CD14-positive monocyte (primary cell): ENCODE measurements at regions not wholly inside any gene's neighbourhood (a gene's known extent, or its start where the extent isn't known, plus 50 kb on each side); places are given as distances from the start of the nearest gene placed in this dataset.

Source experiments
- DNase-seq, 3 donors: peaks; one replicate each; pipeline ENCODE4 v3.0.0-alpha.2; 2011 to 2022
- H2AFZ ChIP-seq: 2 replicates; pipeline ENCODE4 v1.6.0; 2012; ENCODE audit warnings: mild to moderate bottlenecking, low read depth, low read length, inconsistent platforms; ENCODE audit not compliant: insufficient read depth, poor library complexity, severe bottlenecking
- H3K27ac ChIP-seq, 2 donors: 1 replicate in 1 of 2; 2 replicates in 1 of 2; pipeline ENCODE4 v1.5.1; 2012 to 2013; ENCODE audit warnings: low read length in 2 of 2, control low read depth in 1 of 2, inconsistent platforms in 1 of 2, low read depth in 1 of 2, mild to moderate bottlenecking in 1 of 2
- H3K27me3 ChIP-seq, 2 donors: one replicate each; pipeline versions ENCODE4 v1.6.0 to v1.6.1; 2011 to 2013; ENCODE audit warnings: low read length in 2 of 2; ENCODE audit not compliant: control insufficient read depth in 2 of 2, insufficient read depth in 2 of 2
- H3K36me3 ChIP-seq, 2 donors: replicated peaks in 1 of 2; 1 replicate in 1 of 2; 2 replicates in 1 of 2; pipeline versions ENCODE4 v1.5.1 to v1.6.1; 2012 to 2013; ENCODE audit warnings: low read length in 2 of 2, control low read depth in 1 of 2, inconsistent platforms in 1 of 2, mild to moderate bottlenecking in 1 of 2; ENCODE audit not compliant: insufficient read depth in 2 of 2, control insufficient read depth in 1 of 2
- H3K4me1 ChIP-seq, 2 donors: 1 replicate in 1 of 2; 2 replicates in 1 of 2; pipeline versions ENCODE4 v1.5.1 to v1.6.1; 2012 to 2013; ENCODE audit warnings: low read length in 2 of 2, control low read depth in 1 of 2, inconsistent platforms in 1 of 2, mild to moderate bottlenecking in 1 of 2, moderate library complexity in 1 of 2; ENCODE audit not compliant: insufficient read depth in 2 of 2, control insufficient read depth in 1 of 2
- H3K4me2 ChIP-seq: replicated peaks from 2 replicates; pipeline ENCODE3; 2012; ENCODE audit warnings: low read length, moderate library complexity, mild to moderate bottlenecking; ENCODE audit not compliant: poor library complexity, severe bottlenecking; ENCODE audit errors: extremely low read depth
- H3K4me3 ChIP-seq, 3 experiments: fragments of 200-600 bp in 1 of 3; sonication (generic) in 1 of 3; replicated peaks in 1 of 3; 1 replicate in 2 of 3; 2 replicates in 1 of 3; pipeline ENCODE4 v1.5.1; 2011 to 2013; ENCODE audit warnings: low read length in 3 of 3, mild to moderate bottlenecking in 3 of 3, control low read depth in 2 of 3, low read depth in 2 of 3, inconsistent platforms in 1 of 3, moderate library complexity in 1 of 3
- H3K79me2 ChIP-seq: 2 replicates; pipeline ENCODE4 v1.6.0; 2012; ENCODE audit warnings: mild to moderate bottlenecking, control low read depth, inconsistent platforms, low read length, moderate library complexity; ENCODE audit not compliant: insufficient read depth
- H3K9ac ChIP-seq: 2 replicates; pipeline ENCODE4 v1.6.0; 2017; ENCODE audit warnings: low read length, mild to moderate bottlenecking; ENCODE audit not compliant: insufficient read depth, poor library complexity, severe bottlenecking
- H3K9me3 ChIP-seq, 2 donors: replicated peaks in 1 of 2; 1 replicate in 1 of 2; 2 replicates in 1 of 2; pipeline versions ENCODE4 v1.5.1 to v1.6.1; 2012 to 2013; ENCODE audit warnings: low read length in 2 of 2, control low read depth in 1 of 2; ENCODE audit not compliant: control insufficient read depth in 1 of 2, insufficient read depth in 1 of 2
- H4K20me1 ChIP-seq: 2 replicates; pipeline ENCODE4 v1.6.0; 2012; ENCODE audit warnings: mild to moderate bottlenecking, low read length, control low read depth, moderate library complexity; ENCODE audit not compliant: insufficient read depth
- H3K27ac Mint-ChIP-seq, 7 donors: one replicate each; pipeline ENCODE4 v1.8.0; 2020; ENCODE audit warnings: mild to moderate bottlenecking in 7 of 7, mixed read lengths in 7 of 7, moderate library complexity in 6 of 7, inconsistent platforms in 2 of 7
- H3K27me3 Mint-ChIP-seq, 3 donors: one replicate each; pipeline ENCODE4 v1.8.0; 2021 to 2022; ENCODE audit warnings: low read depth in 3 of 3, mild to moderate bottlenecking in 3 of 3, mixed read lengths in 3 of 3, moderate library complexity in 3 of 3, inconsistent platforms in 1 of 3
- H3K36me3 Mint-ChIP-seq, 2 donors: one replicate each; pipeline ENCODE4 v1.8.0; 2020; ENCODE audit warnings: mixed read lengths in 2 of 2, inconsistent platforms in 1 of 2, mild to moderate bottlenecking in 1 of 2
- H3K4me1 Mint-ChIP-seq: one replicate; pipeline ENCODE4 v1.8.0; 2020; ENCODE audit warnings: mild to moderate bottlenecking, mixed read lengths
- H3K4me3 Mint-ChIP-seq, 2 donors: one replicate each; pipeline ENCODE4 v1.8.0; 2020; ENCODE audit warnings: mild to moderate bottlenecking in 2 of 2, mixed read lengths in 2 of 2, moderate library complexity in 1 of 2
- H3K9me3 Mint-ChIP-seq, 7 donors: one replicate each; pipeline ENCODE4 v1.8.0; 2020 to 2022; ENCODE audit warnings: mixed read lengths in 7 of 7, mild to moderate bottlenecking in 6 of 7, moderate library complexity in 6 of 7, inconsistent platforms in 2 of 7
- WGBS: methylation state at CpG from one replicate; pipeline ENCODE4 v1.1.5; 2013; ENCODE audit warnings: missing lambda C conversion rate; ENCODE audit not compliant: insufficient coverage; 5-methylcytosine and 5-hydroxymethylcytosine counted together
- intact Hi-C, 2 donors: fragments of 100-400 bp; cut with micrococcal nuclease; formaldehyde crosslinking; loops; one replicate each; pipeline versions ENCODE4 v1.15.0 to v1.15.1; 2023
- TF ChIP-seq, protein P1 (sequence below): fragments of 200-600 bp; IDR thresholded peaks from one replicate; pipeline ENCODE4 v1.8.0; 2022; ENCODE audit warnings: antibody characterized with exemption, mild to moderate bottlenecking

DNA sequence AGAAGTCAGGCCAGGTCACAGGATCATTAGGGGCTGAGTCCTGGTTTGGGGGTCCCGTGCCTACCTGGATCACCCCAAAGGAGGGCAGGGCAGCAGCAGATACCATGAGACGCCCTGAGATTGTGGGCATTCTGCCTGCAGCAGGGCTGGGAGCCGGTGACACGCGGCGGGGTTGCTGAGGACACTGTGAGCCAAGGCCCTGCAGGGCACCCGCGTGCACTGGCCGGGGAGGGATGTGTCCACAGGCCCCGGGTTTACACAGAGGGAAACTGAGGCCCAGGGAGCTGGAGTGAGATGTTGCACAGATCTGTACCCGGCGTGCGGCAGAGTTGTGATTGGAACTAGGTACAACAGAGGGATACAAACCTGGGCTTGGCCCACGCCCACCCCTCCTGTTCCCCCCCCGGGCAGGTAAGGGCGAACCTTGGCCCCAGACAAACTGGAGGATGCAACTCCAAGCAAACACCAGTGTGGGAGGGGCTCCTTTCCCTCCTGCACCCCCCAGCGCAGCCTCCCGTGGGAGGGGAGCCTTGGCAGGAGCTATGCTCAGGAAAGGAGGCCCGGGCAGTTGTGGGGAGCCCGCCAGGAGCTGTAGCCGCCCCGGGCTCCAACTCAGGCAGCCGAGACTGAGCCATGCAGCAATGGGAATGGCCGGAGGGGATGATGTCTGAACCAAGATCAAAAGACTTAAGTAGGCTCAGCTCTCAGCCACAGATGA is 91.3 kb downstream of the ENGASE start:
- Histone ChIP-seq H3K27ac (no peak overlapping the region), H3K4me3 (no peak overlapping the region), H3K79me2 (no peaks in the 10 kb centered on the region), H3K4me2 (no peak overlapping the region), H2AFZ (no peak overlapping the region), H4K20me1 (no peaks in the 10 kb centered on the region), H3K9ac (no peak overlapping the region), H3K9me3 (no peaks in the 10 kb centered on the region), H3K4me1 (peaks cover 5 to 6% of the 10 kb centered on the region in 2 donors), H3K36me3 (no peaks in the 10 kb centered on the region), H3K27me3 (no peaks in the 10 kb centered on the region)
- intact Hi-C loops, result no loop called here
- Mint-ChIP-seq H3K9me3 (peaks cover 0 to 5% (median 0%) of the 10 kb centered on the region in 7 donors), H3K4me3 (no peak overlapping the region), H3K27ac (no peak overlapping the region), H3K4me1 (peaks cover 6% of the 10 kb centered on the region), H3K27me3 (peaks cover 2 to 4% (median 2%) of the 10 kb centered on the region in 3 donors), H3K36me3 (no peaks in the 10 kb centered on the region)
- WGBS, result 95% methylated on average over 18 of the region's 24 CpGs
- no peak for DNase-seq
- TF ChIP-seq, protein P1, sequence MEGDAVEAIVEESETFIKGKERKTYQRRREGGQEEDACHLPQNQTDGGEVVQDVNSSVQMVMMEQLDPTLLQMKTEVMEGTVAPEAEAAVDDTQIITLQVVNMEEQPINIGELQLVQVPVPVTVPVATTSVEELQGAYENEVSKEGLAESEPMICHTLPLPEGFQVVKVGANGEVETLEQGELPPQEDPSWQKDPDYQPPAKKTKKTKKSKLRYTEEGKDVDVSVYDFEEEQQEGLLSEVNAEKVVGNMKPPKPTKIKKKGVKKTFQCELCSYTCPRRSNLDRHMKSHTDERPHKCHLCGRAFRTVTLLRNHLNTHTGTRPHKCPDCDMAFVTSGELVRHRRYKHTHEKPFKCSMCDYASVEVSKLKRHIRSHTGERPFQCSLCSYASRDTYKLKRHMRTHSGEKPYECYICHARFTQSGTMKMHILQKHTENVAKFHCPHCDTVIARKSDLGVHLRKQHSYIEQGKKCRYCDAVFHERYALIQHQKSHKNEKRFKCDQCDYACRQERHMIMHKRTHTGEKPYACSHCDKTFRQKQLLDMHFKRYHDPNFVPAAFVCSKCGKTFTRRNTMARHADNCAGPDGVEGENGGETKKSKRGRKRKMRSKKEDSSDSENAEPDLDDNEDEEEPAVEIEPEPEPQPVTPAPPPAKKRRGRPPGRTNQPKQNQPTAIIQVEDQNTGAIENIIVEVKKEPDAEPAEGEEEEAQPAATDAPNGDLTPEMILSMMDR, result no peak

DNA sequence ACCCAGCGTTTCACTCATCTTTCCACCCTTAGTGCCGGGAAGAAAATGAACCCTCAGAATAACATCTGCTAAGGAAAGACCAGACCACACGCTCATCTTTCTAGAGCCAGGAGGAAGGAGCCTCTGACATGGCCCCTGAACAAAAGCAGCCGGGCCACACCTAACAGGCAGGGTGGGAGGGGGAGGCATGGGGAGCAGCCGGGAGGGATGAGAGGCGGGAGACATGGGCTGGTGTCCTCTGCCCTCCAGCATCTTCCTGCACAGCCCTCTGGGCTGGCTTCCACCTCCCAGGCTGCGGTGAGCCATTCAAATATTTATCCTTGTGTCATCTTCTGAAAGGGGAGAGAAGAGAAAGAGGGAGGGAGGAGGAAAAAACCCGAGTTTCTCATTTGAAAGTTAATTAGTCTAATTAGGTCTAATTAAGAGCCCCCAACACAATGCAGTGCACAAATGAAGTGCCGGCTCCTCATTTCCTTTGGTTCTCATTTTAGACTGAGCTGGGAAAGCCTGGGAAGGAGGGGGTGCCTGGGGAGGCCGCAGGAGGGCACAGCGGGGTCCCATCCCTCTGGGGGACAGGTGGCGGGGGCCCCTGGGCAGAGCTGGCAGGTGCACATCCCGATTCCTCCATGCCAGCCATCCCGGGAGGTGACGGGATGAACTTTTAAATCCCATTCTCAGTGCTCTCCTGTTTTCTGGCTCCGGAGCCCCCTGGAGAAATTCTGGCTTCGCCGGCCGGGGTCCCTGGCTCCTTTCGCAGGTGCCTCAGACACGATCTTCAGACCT is 90.5 kb downstream of the ENGASE start:
- H3K36me3 Mint-ChIP-seq, result no peaks in the 10 kb centered on the region
- peaks cover 6 to 7% of the 10 kb centered on the region in 2 donors for H3K4me1 ChIP-seq
- DNase-seq, result no peak
- peaks cover 8% of the 10 kb centered on the region for H3K4me1 Mint-ChIP-seq
- intact Hi-C loops, result no loop called here
- peaks cover 0 to 5% (median 0%) of the 10 kb centered on the region in 7 donors for H3K9me3 Mint-ChIP-seq
- no peak overlapping the region for H3K4me3 Mint-ChIP-seq
- H3K27me3 ChIP-seq, result no peaks in the 10 kb centered on the region
- TF ChIP-seq, protein P1, result no peak
- H3K27ac Mint-ChIP-seq, result no peak overlapping the region
- H3K4me3 ChIP-seq, result no peak overlapping the region
- peaks cover 0 to 2% (median 2%) of the 10 kb centered on the region in 3 donors for H3K27me3 Mint-ChIP-seq
- H3K79me2 ChIP-seq, result no peaks in the 10 kb centered on the region
- H3K27ac ChIP-seq, result no peak overlapping the region
- no peaks in the 10 kb centered on the region for H4K20me1 ChIP-seq
- no peaks in the 10 kb centered on the region for H3K36me3 ChIP-seq
- H2AFZ ChIP-seq, result no peak overlapping the region
- no peak overlapping the region for H3K4me2 ChIP-seq
- WGBS, result 82% methylated on average over 6 of the region's 21 CpGs
- no peaks in the 10 kb centered on the region for H3K9me3 ChIP-seq
- no peak overlapping the region for H3K9ac ChIP-seq
